ENCODE measurements at regions not wholly inside any gene's neighbourhood (a gene's known extent, or its start where the extent isn't known, plus 50 kb on each side); places are given as distances from the start of the nearest gene placed in this dataset.

DNA sequence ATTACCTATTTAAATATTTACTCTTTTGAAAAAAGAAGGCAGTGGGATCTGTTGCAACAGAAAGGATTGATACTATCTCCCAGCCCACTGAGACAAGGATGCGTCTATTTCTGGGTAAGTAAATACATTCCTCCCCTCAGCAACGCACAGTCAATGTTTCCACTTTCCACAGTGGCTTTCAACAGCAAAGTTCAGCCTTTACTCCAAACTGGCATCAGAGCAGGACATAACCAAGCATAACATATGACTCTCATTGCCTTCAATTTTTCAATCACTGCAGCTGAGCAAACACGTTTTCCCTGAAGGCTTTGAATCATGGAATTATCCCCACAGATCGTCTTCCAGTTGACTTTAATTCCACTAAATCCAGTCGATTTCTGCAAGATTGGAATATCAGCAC is 160.3 kb upstream of the FRG1 start:
- no peak for TF ChIP-seq PHF8 (IDR thresholded peaks at IDR 0.05; ENCODE audit: borderline replicate concordance, low read depth)
- TF ChIP-seq EHMT2 (IDR thresholded peaks at IDR 0.05; ENCODE audit: low read depth) = no peak
- TF ChIP-seq CBX2 (IDR thresholded peaks at IDR 0.05; ENCODE audit: borderline replicate concordance, low read depth) = no peak
- H3K4me1 ChIP-seq = no peaks in the 10 kb centered on the region
- ATAC-seq (no peak), DNase-seq (ENCODE audit: low read depth in 1 of 2, low spot score in 1 of 2) (no peak), FAIRE-seq (no peak)
- CTCF ChIA-PET = interaction anchor here (1.5 to 1.7 kb wide), 2 partner anchors 13 kb away, joined by 7 to 11 read pairs; no protein-coding TSS in a partner anchor
- H3K9me3 ChIP-seq = no peaks in the 10 kb centered on the region
- POLR2A ChIA-PET = no interaction called here
- H3K4me3 ChIP-seq = no peak overlapping the region
- no peak overlapping the region for H3K4me2 ChIP-seq
- H3K27ac ChIP-seq = no peak overlapping the region
- 2% methylated on average over 5 of the region's 5 CpGs for WGBS (ENCODE audit: missing lambda C conversion rate)

DNA sequence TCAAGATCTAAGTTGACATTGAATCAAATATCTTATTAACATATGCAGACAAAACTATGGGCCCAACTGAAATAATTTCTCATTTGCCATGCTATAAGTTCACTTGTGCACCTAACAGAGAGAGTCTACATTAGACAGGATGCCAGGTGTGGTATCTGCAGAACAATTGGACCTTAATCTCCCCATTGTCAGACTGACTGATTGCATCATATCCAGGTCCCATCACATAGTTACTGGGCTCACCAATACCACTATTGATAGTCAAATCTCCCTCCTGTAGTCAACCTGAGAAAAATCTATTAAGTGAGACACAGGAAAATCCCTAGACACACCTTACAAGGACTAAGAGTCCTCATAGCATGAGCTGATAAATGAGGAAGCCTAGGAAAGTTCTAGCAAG is 156.0 kb upstream of the FRG1 start:
- H3K4me3 ChIP-seq = no peak overlapping the region
- FAIRE-seq = no peak

DNA sequence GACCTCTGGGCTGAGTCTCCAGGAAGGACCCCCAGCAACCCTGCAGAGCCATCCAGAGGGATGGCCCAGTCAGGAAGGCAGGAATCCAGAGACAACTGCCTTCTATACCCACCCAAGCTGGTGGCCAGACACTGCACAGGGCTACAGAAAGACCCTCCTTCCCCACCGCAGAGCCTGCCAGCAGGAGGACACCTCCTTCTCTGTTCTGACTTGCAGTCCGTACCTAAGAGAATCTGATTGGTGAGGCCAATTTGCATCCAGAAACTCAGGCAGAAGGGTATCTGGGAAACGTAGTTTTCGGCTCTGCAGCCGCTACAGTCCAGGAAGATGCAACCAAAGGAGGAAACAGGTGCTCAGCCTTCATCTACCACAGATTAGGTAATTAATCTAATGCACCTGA is 155.4 kb upstream of the FRG1 start:
- no peak for DNase-seq (ENCODE audit: low read depth in 1 of 2, low spot score in 1 of 2)
- no peak for FAIRE-seq
- no peaks in the 10 kb centered on the region for H3K9me3 ChIP-seq
- 28% methylated on average over 5 of the region's 5 CpGs for WGBS (ENCODE audit: missing lambda C conversion rate)
- H3K27ac ChIP-seq = no peak overlapping the region
- H3K4me3 ChIP-seq = no peak overlapping the region
- TF ChIP-seq, protein P1, sequence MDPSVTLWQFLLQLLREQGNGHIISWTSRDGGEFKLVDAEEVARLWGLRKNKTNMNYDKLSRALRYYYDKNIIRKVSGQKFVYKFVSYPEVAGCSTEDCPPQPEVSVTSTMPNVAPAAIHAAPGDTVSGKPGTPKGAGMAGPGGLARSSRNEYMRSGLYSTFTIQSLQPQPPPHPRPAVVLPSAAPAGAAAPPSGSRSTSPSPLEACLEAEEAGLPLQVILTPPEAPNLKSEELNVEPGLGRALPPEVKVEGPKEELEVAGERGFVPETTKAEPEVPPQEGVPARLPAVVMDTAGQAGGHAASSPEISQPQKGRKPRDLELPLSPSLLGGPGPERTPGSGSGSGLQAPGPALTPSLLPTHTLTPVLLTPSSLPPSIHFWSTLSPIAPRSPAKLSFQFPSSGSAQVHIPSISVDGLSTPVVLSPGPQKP (IDR thresholded peaks at IDR 0.05; ENCODE audit: low read depth, low read length) = no peak
- TF ChIP-seq EHF (CRISPR knock-in tag; IDR thresholded peaks at IDR 0.05) = no peak
- TF ChIP-seq NR3C1 (IDR thresholded peaks at IDR 0.05) = no peak
- TF ChIP-seq FOSL2 (IDR thresholded peaks at IDR 0.05) = no peak
- no peak for TF ChIP-seq FOSL2 (CRISPR knock-in tag; IDR thresholded peaks at IDR 0.05)
- no peak for TF ChIP-seq EHMT2 (IDR thresholded peaks at IDR 0.05; ENCODE audit: low read depth)
- no peak overlapping the region for H3K4me2 ChIP-seq
- CTCF ChIA-PET = no interaction called here
- no peak for ATAC-seq
- no peaks in the 10 kb centered on the region for H3K4me1 ChIP-seq
- POLR2A ChIA-PET = no interaction called here

More for the DNA sequence above, 156.0 kb upstream of the FRG1 start:
- Histone ChIP-seq H3K9me3 (no peaks in the 10 kb centered on the region), H3K27ac (no peak overlapping the region), H3K4me2 (no peak overlapping the region), H3K4me1 (no peaks in the 10 kb centered on the region)
- ChIA-PET CTCF (no interaction called here), POLR2A (no interaction called here)
- no peak for TF ChIP-seq KDM1A (IDR thresholded peaks at IDR 0.05; ENCODE audit: low read depth)
- TF ChIP-seq HOXA7 (CRISPR knock-in tag; IDR thresholded peaks at IDR 0.05) = no peak
- TF ChIP-seq RARB (CRISPR knock-in tag; IDR thresholded peaks at IDR 0.05) = no peak
- TF ChIP-seq, protein P2, sequence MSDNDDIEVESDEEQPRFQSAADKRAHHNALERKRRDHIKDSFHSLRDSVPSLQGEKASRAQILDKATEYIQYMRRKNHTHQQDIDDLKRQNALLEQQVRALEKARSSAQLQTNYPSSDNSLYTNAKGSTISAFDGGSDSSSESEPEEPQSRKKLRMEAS (IDR thresholded peaks at IDR 0.05) = no peak
- no peak for TF ChIP-seq CHD4 (IDR thresholded peaks at IDR 0.05; ENCODE audit: borderline replicate concordance)
- no peak for TF ChIP-seq CHD2 (IDR thresholded peaks at IDR 0.05; ENCODE audit: low read length, partially characterized antibody)
- no peak for TF ChIP-seq CEBPB (IDR thresholded peaks at IDR 0.05)
- no peak for TF ChIP-seq PHF8 (IDR thresholded peaks at IDR 0.05; ENCODE audit: borderline replicate concordance, low read depth)
- no peak for TF ChIP-seq ZFP36 (IDR thresholded peaks at IDR 0.05; ENCODE audit: borderline replicate concordance, partially characterized antibody)
- TF ChIP-seq BHLHE40 (IDR thresholded peaks at IDR 0.05; ENCODE audit: low read depth, low read length) = no peak
- TF ChIP-seq, protein P3, sequence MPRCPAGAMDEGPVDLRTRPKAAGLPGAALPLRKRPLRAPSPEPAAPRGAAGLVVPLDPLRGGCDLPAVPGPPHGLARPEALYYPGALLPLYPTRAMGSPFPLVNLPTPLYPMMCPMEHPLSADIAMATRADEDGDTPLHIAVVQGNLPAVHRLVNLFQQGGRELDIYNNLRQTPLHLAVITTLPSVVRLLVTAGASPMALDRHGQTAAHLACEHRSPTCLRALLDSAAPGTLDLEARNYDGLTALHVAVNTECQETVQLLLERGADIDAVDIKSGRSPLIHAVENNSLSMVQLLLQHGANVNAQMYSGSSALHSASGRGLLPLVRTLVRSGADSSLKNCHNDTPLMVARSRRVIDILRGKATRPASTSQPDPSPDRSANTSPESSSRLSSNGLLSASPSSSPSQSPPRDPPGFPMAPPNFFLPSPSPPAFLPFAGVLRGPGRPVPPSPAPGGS (IDR thresholded peaks at IDR 0.05) = no peak
- no peak for TF ChIP-seq MAZ (IDR thresholded peaks at IDR 0.05; ENCODE audit: borderline replicate concordance, low read depth, low read length)
- no peak for TF ChIP-seq POLR2AphosphoS2 (conservative IDR thresholded peaks at IDR 0.05; ENCODE audit: low read length)
- no peak for TF ChIP-seq EHF (CRISPR knock-in tag; IDR thresholded peaks at IDR 0.05)
- ATAC-seq (no peak), DNase-seq (ENCODE audit: low read depth in 1 of 2, low spot score in 1 of 2) (no peak)

DNA sequence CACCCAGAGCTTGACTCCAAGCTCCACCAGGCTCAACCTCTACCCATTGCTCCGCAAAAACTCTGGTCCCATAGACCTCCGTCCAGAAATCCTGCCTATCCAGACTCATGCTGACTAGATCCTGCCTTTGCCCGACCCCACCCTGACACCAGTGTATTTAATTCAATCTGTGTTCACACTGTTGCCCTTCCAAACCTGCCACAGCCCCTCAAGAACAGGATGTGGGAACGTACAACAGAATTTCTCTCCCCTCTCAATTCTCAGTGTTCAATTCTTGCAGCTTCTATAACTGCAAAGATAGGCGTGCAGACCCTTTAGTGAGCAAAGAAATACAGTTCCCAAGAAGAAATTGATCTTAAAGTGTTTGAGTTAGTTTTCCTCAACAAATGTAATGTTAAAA is 154.2 kb upstream of the FRG1 start:
- Histone ChIP-seq H3K27ac (no peak overlapping the region), H3K4me1 (no peaks in the 10 kb centered on the region), H3K4me3 (no peak overlapping the region), H3K9me3 (no peaks in the 10 kb centered on the region), H3K4me2 (no peak overlapping the region)
- no peak for DNase-seq (ENCODE audit: low read depth in 1 of 2, low spot score in 1 of 2)
- ChIA-PET CTCF (no interaction called here), POLR2A (no interaction called here)
- WGBS (ENCODE audit: missing lambda C conversion rate) = 33% methylated on average over 5 of the region's 5 CpGs
- FAIRE-seq = no peak
- no peak for ATAC-seq
- TF ChIP-seq, protein P3 (IDR thresholded peaks at IDR 0.05) = no peak
- TF ChIP-seq HEYL (CRISPR knock-in tag; IDR thresholded peaks at IDR 0.05) (no peak), EP300 (IDR thresholded peaks at IDR 0.05) (no peak)
- TF ChIP-seq, protein P4, sequence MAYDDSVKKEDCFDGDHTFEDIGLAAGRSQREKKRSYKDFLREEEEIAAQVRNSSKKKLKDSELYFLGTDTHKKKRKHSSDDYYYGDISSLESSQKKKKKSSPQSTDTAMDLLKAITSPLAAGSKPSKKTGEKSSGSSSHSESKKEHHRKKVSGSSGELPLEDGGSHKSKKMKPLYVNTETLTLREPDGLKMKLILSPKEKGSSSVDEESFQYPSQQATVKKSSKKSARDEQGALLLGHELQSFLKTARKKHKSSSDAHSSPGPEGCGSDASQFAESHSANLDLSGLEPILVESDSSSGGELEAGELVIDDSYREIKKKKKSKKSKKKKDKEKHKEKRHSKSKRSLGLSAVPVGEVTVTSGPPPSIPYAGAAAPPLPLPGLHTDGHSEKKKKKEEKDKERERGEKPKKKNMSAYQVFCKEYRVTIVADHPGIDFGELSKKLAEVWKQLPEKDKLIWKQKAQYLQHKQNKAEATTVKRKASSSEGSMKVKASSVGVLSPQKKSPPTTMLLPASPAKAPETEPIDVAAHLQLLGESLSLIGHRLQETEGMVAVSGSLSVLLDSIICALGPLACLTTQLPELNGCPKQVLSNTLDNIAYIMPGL (CRISPR knock-in tag; IDR thresholded peaks at IDR 0.05; ENCODE audit: borderline replicate concordance) = no peak

All from A549 (cell line).